Smooth muscle cell (in vitro differentiated cells): ENCODE measurements at regions not wholly inside any gene's neighbourhood (a gene's known extent, or its start where the extent isn't known, plus 50 kb on each side); places are given as distances from the start of the nearest gene placed in this dataset.

Experiments
- DNase-seq: peaks from one replicate; lab custom pipeline; 2025; ENCODE audit not compliant: unreplicated experiment; lab: John Stamatoyannopoulos, UW
- H2AFZ ChIP-seq: fragments of 200-600 bp; sonication (generic); 2 replicates; pipeline ENCODE4 v1.6.0; 2016; ENCODE audit warnings: antibody characterized with exemption, low read depth, mild to moderate bottlenecking
- H3F3A ChIP-seq: fragments of 200-600 bp; sonication (generic); 2 replicates; pipeline ENCODE4 v1.6.0; 2017; ENCODE audit warnings: antibody characterized with exemption, low read depth
- H3K27ac ChIP-seq: fragments of 200-600 bp; sonication (generic); 2 replicates; pipeline ENCODE4 v1.5.1; 2016; ENCODE audit warnings: low read depth, mild to moderate bottlenecking
- H3K27me3 ChIP-seq: fragments of 200-600 bp; sonication (generic); 2 replicates; pipeline ENCODE4 v1.6.1; 2016; ENCODE audit warnings: low read depth, mild to moderate bottlenecking
- H3K36me3 ChIP-seq: fragments of 200-600 bp; sonication (generic); 2 replicates; pipeline ENCODE4 v1.5.1; 2016; ENCODE audit warnings: low read depth
- H3K4me1 ChIP-seq: fragments of 200-600 bp; sonication (generic); 2 replicates; pipeline ENCODE4 v1.5.1; 2016; ENCODE audit warnings: low read depth
- H3K4me2 ChIP-seq: fragments of 200-600 bp; sonication (generic); 2 replicates; pipeline ENCODE4 v1.6.0; 2016; ENCODE audit warnings: mild to moderate bottlenecking
- H3K4me3 ChIP-seq: fragments of 200-600 bp; sonication (generic); 2 replicates; pipeline ENCODE4 v1.5.1; 2016; ENCODE audit warnings: mild to moderate bottlenecking
- H3K79me2 ChIP-seq: fragments of 200-600 bp; sonication (generic); 2 replicates; pipeline ENCODE4 v1.6.0; 2016; ENCODE audit warnings: low read depth, mild to moderate bottlenecking
- H3K9ac ChIP-seq: fragments of 200-600 bp; sonication (generic); 2 replicates; pipeline ENCODE4 v1.6.0; 2016; ENCODE audit warnings: low read depth
- H3K9me3 ChIP-seq: fragments of 200-600 bp; sonication (generic); replicated peaks from 2 replicates; pipeline ENCODE4 v1.5.1; 2016; ENCODE audit warnings: low read depth
- H4K20me1 ChIP-seq: fragments of 200-600 bp; sonication (generic); 2 replicates; pipeline ENCODE4 v1.6.0; 2016; ENCODE audit warnings: low read depth
- WGBS: methylation state at CpG from one replicate; pipeline ENCODE4 v1.1.7; 2016; ENCODE audit warnings: low lambda C conversion rate; 5-methylcytosine and 5-hydroxymethylcytosine counted together
- TF ChIP-seq, protein P1 (sequence below): fragments of 200-600 bp; sonication (generic); IDR thresholded peaks from 2 replicates; pipeline ENCODE4 v1.5.1; 2017; ENCODE audit warnings: borderline replicate concordance, mild to moderate bottlenecking, antibody characterized with exemption; ENCODE audit not compliant: insufficient read depth, poor library complexity, severe bottlenecking

DNA sequence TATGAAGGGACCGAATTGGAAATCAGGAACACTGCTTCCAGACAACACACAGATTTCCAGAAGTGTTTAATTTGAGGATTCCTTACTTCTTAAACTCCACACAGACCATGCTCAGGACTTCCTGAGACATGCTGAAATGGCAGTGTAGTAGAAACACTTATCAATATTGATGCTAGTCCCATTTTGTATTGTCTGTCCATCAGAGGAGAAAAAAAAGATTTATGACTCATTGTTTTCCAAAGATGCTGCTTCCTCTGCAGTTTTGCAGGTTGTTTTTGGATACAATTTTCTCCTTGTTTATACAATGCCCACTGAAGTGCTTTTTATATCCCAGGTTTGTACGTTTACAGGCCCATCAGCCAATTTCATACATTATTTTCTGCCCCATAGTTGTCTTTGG, 68.3 kb upstream of the TANC2 start:
- H3K4me2 ChIP-seq = no peak overlapping the region
- 74% methylated on average over 2 of the region's 2 CpGs for WGBS

DNA sequence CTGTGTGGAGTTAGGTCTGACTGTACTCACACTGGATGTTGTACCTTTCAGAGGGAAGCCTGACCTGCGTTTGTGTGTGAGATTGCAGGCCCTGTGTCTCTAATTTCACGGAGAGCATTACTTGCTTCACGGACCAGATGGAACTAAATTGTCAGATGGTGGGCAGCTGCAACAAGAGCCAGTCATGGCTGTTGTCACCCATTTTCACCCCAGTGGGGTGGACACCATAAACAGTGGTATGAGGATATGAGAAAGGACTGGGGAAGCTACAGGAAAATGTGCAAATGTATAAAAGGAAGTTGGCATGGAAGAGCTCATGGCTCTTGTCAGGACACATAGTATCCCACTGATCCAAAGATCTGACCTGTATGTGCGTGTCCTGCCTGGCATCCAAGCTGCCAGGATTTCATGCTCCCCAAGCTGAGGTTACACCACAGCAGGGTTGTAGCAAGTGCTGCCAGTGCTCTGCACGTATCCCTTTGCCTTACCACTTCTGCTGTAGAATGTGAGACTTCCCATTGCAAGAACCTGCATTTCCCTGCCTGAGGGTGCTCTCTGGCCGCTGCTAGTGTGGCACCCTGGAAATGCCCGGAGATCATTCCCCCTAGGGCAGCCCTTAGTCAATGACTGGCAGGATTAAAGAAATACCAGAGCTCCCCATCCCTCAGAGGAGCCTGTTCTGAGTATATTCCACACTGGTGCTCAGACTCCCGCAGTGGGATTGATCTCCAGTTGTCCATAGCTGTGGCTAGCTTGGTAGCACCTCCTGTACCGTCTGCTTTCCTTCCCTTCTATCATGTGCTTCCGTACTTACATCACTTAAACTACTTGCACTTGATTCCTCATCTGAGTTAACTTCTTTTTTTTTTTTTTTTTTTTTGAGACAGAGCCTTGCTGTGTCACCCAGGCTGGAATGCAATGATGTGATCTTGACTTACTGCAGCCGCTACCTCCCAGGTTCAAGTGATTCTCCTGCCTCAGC, 70.4 kb upstream of the TANC2 start:
- Histone ChIP-seq H3F3A (peaks cover 9% of the 10 kb centered on the region), H2AFZ (no peak overlapping the region), H4K20me1 (no peaks in the 10 kb centered on the region), H3K79me2 (no peaks in the 10 kb centered on the region), H3K9me3 (no peaks in the 10 kb centered on the region), H3K4me3 (no peak overlapping the region), H3K9ac (no peak overlapping the region), H3K36me3 (no peaks in the 10 kb centered on the region), H3K4me1 (peaks cover 11% of the 10 kb centered on the region), H3K4me2 (no peak overlapping the region), H3K27ac (peak overlapping the region; percentile 33), H3K27me3 (no peaks in the 10 kb centered on the region)
- no peak for DNase-seq
- TF ChIP-seq, protein P1, sequence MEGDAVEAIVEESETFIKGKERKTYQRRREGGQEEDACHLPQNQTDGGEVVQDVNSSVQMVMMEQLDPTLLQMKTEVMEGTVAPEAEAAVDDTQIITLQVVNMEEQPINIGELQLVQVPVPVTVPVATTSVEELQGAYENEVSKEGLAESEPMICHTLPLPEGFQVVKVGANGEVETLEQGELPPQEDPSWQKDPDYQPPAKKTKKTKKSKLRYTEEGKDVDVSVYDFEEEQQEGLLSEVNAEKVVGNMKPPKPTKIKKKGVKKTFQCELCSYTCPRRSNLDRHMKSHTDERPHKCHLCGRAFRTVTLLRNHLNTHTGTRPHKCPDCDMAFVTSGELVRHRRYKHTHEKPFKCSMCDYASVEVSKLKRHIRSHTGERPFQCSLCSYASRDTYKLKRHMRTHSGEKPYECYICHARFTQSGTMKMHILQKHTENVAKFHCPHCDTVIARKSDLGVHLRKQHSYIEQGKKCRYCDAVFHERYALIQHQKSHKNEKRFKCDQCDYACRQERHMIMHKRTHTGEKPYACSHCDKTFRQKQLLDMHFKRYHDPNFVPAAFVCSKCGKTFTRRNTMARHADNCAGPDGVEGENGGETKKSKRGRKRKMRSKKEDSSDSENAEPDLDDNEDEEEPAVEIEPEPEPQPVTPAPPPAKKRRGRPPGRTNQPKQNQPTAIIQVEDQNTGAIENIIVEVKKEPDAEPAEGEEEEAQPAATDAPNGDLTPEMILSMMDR = no peak
- 76% methylated on average over 11 of the region's 11 CpGs for WGBS

More for the DNA sequence above, 68.3 kb upstream of the TANC2 start:
- no peaks in the 10 kb centered on the region for H3K36me3 ChIP-seq
- H2AFZ ChIP-seq = peak overlapping the region; percentile 74
- TF ChIP-seq, protein P1 = no peak
- no peaks in the 10 kb centered on the region for H3K27me3 ChIP-seq
- no peaks in the 10 kb centered on the region for H3K79me2 ChIP-seq
- peaks cover under 1% of the 10 kb centered on the region for H3K4me1 ChIP-seq
- no peak overlapping the region for H3K4me3 ChIP-seq
- no peaks in the 10 kb centered on the region for H4K20me1 ChIP-seq
- H3K9me3 ChIP-seq = no peaks in the 10 kb centered on the region
- H3K9ac ChIP-seq = no peak overlapping the region
- H3K27ac ChIP-seq = peak overlapping the region; percentile 32
- DNase-seq = no peak
- H3F3A ChIP-seq = peaks cover under 1% of the 10 kb centered on the region

DNA sequence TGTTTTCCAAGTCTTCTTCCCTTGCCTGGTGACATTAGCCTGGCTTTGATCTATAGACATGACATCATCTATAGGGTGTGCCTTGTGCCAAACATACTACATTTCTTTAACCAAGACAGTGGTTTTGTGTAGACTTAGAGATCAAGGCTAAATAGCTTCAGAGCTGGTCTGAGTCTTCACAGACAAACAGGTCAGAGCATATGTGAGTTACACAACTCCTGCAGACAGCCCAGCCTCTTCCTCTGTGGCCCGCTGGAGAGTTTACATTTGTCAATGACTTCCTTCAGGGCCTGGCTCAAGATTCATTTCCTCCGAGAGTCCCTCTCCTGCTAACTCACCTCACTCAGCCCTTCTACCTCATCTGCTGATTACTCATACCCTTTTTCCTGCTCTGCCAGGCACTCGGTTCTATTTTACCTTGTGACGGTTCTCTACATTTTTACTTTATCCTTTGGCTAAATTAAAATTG, 73.1 kb upstream of the TANC2 start:
- TF ChIP-seq, protein P1 = no peak
- H3K4me2 ChIP-seq = peak overlapping the region; percentile 63
- H3F3A ChIP-seq = peaks cover 9% of the 10 kb centered on the region
- no peaks in the 10 kb centered on the region for H4K20me1 ChIP-seq
- H3K4me3 ChIP-seq = no peak overlapping the region
- 14% methylated on average over 4 of the region's 4 CpGs for WGBS
- H3K27ac ChIP-seq = peak overlapping the region; percentile 96
- H3K9ac ChIP-seq = peak overlapping the region; percentile 84
- H3K4me1 ChIP-seq = peaks cover 11% of the 10 kb centered on the region
- H2AFZ ChIP-seq = peak overlapping the region; percentile 89
- H3K36me3 ChIP-seq = no peaks in the 10 kb centered on the region
- no peaks in the 10 kb centered on the region for H3K9me3 ChIP-seq
- no peak for DNase-seq
- no peaks in the 10 kb centered on the region for H3K27me3 ChIP-seq
- no peaks in the 10 kb centered on the region for H3K79me2 ChIP-seq
